Activated CD4-positive, alpha-beta memory T cell treated with anti-CD3 and anti-CD28 coated beads for 36 hours (primary cell): ENCODE measurements at regions not wholly inside any gene's neighbourhood (a gene's known extent, or its start where the extent isn't known, plus 50 kb on each side); places are given as distances from the start of the nearest gene placed in this dataset.
"Not testable (repeated sequence)": the region's sequence is repeated elsewhere in the genome, so short reads cannot be mapped to it uniquely, and the experiment has no call there.

ENCODE experiments used
- CTCF ChIA-PET: fragments of 350-600 bp; sonication (Branson Sonifier 250); formaldehyde crosslinking; loops from one replicate; lab custom pipeline; 2021; ENCODE audit warnings: antibody characterized with exemption, inconsistent platforms; lab: Charles Lee
- POLR2A ChIA-PET: fragments of 350-600 bp; sonication (Branson Sonifier 250); formaldehyde crosslinking; loops from one replicate; lab custom pipeline; 2021; ENCODE audit warnings: antibody characterized with exemption; lab: Charles Lee
- DNase-seq: peaks from one replicate; pipeline ENCODE4 v3.0.0-alpha.2; 2020
- H3K27ac Mint-ChIP-seq: one replicate; pipeline ENCODE4 v1.8.0; 2021; ENCODE audit warnings: mixed read lengths
- H3K27me3 Mint-ChIP-seq: one replicate; pipeline ENCODE4 v1.8.0; 2021; ENCODE audit warnings: mixed read lengths
- H3K36me3 Mint-ChIP-seq: one replicate; pipeline ENCODE4 v1.8.0; 2021; ENCODE audit warnings: mixed read lengths
- H3K4me1 Mint-ChIP-seq: one replicate; pipeline ENCODE4 v1.8.0; 2021; ENCODE audit warnings: low read depth, mixed read lengths
- H3K4me3 Mint-ChIP-seq: one replicate; pipeline ENCODE4 v1.8.0; 2021; ENCODE audit warnings: mild to moderate bottlenecking, mixed read lengths
- H3K9me3 Mint-ChIP-seq: one replicate; pipeline ENCODE4 v1.8.0; 2021; ENCODE audit warnings: mixed read lengths
- intact Hi-C: fragments of 100-400 bp; cut with micrococcal nuclease; formaldehyde crosslinking; loops from one replicate; pipeline ENCODE4 v1.15.1; 2023

DNA sequence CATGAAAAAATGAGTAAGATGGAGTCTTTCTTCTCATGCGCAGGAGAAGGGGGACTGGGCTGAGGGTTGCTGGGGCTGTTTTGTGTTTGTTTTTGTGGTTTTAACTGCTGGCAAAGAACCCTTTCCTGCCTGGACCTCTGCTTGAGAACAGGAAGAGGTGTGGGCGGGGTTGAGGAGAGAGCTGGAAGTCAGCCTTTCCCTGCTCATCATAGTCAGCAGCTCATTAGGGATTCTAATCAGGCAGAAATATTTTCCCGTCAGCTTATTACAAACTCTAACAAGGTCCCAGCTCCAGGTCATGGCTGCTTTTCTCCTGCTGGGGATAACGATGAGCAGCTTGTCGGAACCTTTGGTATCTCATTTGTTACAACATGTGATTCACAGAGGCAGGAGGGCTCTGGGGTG is 185.0 kb upstream of the NRXN3 start:
- Mint-ChIP-seq H3K9me3 (no peaks in the 10 kb centered on the region), H3K4me1 (peaks cover 5% of the 10 kb centered on the region), H3K36me3 (no peaks in the 10 kb centered on the region), H3K27ac (no peak overlapping the region), H3K27me3 (peaks cover 11% of the 10 kb centered on the region), H3K4me3 (no peak overlapping the region)
- ChIA-PET POLR2A (no interaction called here), CTCF (no interaction called here)
- intact Hi-C loops = no loop called here
- no peak for DNase-seq

- peaks cover 2% of the 10 kb centered on the region for H3K27me3 Mint-ChIP-seq
- POLR2A ChIA-PET = no interaction called here
Observed at GRCh38 chr14:77986773-77987172, 183.4 kb upstream of the NRXN3 start.

GRCh38 chr14:77988096-77988870 is 181.9 kb upstream of the NRXN3 start:
- Mint-ChIP-seq H3K27me3 (peaks cover 2% of the 10 kb centered on the region), H3K4me3 (no peak overlapping the region), H3K36me3 (no peaks in the 10 kb centered on the region), H3K27ac (no peak overlapping the region), H3K9me3 (no peaks in the 10 kb centered on the region), H3K4me1 (no peaks in the 10 kb centered on the region)
- CTCF ChIA-PET = no interaction called here
- POLR2A ChIA-PET = no interaction called here
- DNase-seq = no peak
- intact Hi-C loops = no loop called here

More at GRCh38 chr14:77986773-77987172, 183.4 kb upstream of the NRXN3 start:
- no peak for DNase-seq
- Mint-ChIP-seq H3K4me3 (no peak overlapping the region), H3K9me3 (no peaks in the 10 kb centered on the region), H3K36me3 (no peaks in the 10 kb centered on the region), H3K4me1 (no peaks in the 10 kb centered on the region), H3K27ac (no peak overlapping the region)
- intact Hi-C loops = no loop called here
- CTCF ChIA-PET = no interaction called here

- CTCF ChIA-PET = no interaction called here
- POLR2A ChIA-PET = no interaction called here
- intact Hi-C loops = no loop called here
Observed at GRCh38 chr14:77988970-77989369, 181.2 kb upstream of the NRXN3 start.

DNA sequence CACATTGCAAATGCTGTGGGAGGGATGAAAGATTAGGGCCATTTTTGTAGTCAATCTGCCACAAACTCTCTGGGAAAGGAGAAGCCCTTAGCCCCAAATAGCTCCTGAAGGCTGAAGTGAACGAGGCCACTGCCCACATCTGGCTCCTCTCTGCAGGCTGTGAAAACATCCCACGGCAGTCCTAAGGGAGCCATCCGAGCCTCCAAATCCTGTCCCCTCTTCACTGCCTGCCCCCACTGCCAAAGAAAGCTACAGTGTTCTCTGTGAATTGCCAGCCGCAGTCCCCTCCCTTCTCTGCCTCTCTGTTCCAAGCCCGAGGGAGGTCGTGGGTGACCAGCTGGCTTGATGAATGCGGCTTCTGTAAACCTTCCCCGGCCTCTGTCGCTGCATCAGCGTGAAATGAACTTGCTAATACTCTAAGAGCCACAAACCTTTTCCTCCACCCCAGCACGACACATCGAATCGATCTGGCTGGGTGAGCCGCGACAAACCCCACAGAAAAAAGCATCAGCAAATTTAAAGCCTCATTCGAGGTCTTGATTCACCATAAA is 180.7 kb upstream of the NRXN3 start:
- H3K9me3 Mint-ChIP-seq = no peaks in the 10 kb centered on the region
- peaks cover under 1% of the 10 kb centered on the region for H3K27me3 Mint-ChIP-seq
- H3K4me3 Mint-ChIP-seq = no peak overlapping the region
- ChIA-PET CTCF (no interaction called here), POLR2A (no interaction called here)
- no peaks in the 10 kb centered on the region for H3K36me3 Mint-ChIP-seq
- intact Hi-C loops = no loop called here
- H3K27ac Mint-ChIP-seq = no peak overlapping the region
- no peak for DNase-seq
- H3K4me1 Mint-ChIP-seq = no peaks in the 10 kb centered on the region

More at GRCh38 chr14:77988970-77989369, 181.2 kb upstream of the NRXN3 start:
- no peak overlapping the region for H3K27ac Mint-ChIP-seq
- H3K36me3 Mint-ChIP-seq = no peaks in the 10 kb centered on the region
- H3K9me3 Mint-ChIP-seq = no peaks in the 10 kb centered on the region
- no peak for DNase-seq
- H3K4me3 Mint-ChIP-seq = no peak overlapping the region
- peaks cover 2% of the 10 kb centered on the region for H3K27me3 Mint-ChIP-seq
- no peaks in the 10 kb centered on the region for H3K4me1 Mint-ChIP-seq

DNA sequence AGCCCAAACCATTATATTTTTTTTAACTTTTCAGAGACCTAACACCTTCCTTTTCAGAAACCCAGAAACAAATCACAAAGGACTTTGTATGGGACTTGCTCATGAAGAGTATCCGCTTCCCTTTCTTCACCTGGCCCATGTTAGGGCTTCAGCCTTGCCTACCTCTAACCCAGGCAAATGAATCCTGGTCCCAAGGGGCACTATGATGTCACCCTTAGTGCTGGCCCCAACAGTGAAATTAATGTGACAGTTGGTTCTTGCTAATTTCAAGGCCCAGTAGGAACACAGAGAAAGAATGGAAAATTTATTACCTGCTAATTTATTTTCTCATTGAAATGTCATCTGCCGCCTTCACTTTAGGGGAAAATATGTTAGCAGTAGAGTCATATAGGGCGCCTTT is 179.8 kb upstream of the NRXN3 start:
- Mint-ChIP-seq H3K27ac (no peak overlapping the region), H3K36me3 (no peaks in the 10 kb centered on the region), H3K4me1 (no peaks in the 10 kb centered on the region), H3K4me3 (no peak overlapping the region), H3K27me3 (no peaks in the 10 kb centered on the region), H3K9me3 (no peaks in the 10 kb centered on the region)
- intact Hi-C loops = no loop called here
- ChIA-PET POLR2A (no interaction called here), CTCF (no interaction called here)
- no peak for DNase-seq

DNA sequence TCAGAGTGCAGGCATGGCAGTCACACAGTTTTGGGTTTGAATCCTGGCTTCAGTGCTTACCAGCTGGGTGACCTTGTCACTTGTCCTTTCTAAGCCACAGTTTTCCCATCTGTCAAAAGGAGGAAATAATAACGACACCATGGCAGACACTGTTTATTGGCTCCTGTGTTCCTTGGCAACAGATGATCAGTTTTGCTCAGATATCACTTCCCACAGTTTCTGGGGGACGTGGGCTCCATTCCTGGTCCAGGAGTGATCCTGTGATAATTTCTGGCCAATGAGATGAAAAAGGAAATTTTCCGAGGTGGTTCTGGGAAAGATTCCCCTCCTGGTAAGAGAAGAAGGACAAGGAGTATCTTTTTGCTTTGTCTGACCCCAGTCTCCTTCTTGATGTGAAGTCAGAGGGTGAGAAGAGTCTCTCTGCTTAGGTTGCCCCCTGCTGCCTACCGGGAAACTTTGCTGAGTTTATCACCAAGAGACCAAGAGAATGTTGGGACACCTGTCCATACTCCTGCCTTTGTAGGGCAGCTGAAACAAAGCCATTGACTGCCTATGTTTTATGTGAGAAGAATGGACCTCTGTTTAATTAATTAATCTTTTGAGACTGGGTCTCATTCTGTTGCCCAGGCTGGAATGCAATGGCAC is 178.9 kb upstream of the NRXN3 start:
- H3K27ac Mint-ChIP-seq = no peak overlapping the region
- ChIA-PET CTCF (no interaction called here), POLR2A (no interaction called here)
- H3K36me3 Mint-ChIP-seq = no peaks in the 10 kb centered on the region
- H3K9me3 Mint-ChIP-seq = no peaks in the 10 kb centered on the region
- no peaks in the 10 kb centered on the region for H3K27me3 Mint-ChIP-seq
- no peak for DNase-seq
- intact Hi-C loops = loop anchor here (1.0 kb wide), 1 partner anchor 129 kb away; no protein-coding TSS in a partner anchor
- no peaks in the 10 kb centered on the region for H3K4me1 Mint-ChIP-seq
- no peak overlapping the region for H3K4me3 Mint-ChIP-seq

- Mint-ChIP-seq H3K27ac (no peak overlapping the region), H3K27me3 (no peaks in the 10 kb centered on the region), H3K36me3 (peaks cover 2% of the 10 kb centered on the region), H3K4me3 (no peak overlapping the region), H3K4me1 (no peaks in the 10 kb centered on the region), H3K9me3 (peaks cover 31% of the 10 kb centered on the region)
- no peak for DNase-seq
- intact Hi-C loops = no loop called here
- ChIA-PET POLR2A (no interaction called here), CTCF (no interaction called here)
Observed at GRCh38 chr14:78005325-78005724, 164.8 kb upstream of the NRXN3 start.

GRCh38 chr14:78007160-78007559 is 163.0 kb upstream of the NRXN3 start:
- CTCF ChIA-PET = no interaction called here
- Mint-ChIP-seq H3K9me3 (peaks cover 18% of the 10 kb centered on the region), H3K4me1 (no peaks in the 10 kb centered on the region), H3K4me3 (no peak overlapping the region), H3K27ac (no peak overlapping the region), H3K36me3 (peaks cover 2% of the 10 kb centered on the region), H3K27me3 (no peaks in the 10 kb centered on the region)
- no peak for DNase-seq
- POLR2A ChIA-PET = no interaction called here
- intact Hi-C loops = no loop called here

DNA sequence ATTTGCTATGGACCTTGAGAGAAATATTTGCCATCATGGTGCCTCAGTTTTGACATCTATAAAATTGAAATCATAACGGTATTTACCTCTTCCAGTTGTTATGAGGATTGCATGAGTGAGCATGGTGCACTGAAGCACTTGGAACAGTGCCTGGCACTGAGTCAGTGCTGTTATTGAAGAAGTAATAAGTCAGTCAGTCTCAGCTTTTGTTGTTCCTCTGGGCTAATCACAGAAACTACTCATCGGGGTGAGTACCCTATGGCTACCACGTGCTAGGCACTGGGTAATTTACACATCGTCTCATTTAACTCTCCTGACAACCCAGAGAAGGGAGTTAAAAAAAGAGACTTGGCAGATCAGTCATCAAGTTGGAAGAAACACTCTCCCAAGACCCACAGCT is 159.5 kb upstream of the NRXN3 start:
- H3K36me3 Mint-ChIP-seq = no peaks in the 10 kb centered on the region
- ChIA-PET POLR2A (no interaction called here), CTCF (no interaction called here)
- no peaks in the 10 kb centered on the region for H3K27me3 Mint-ChIP-seq
- no peaks in the 10 kb centered on the region for H3K4me1 Mint-ChIP-seq
- no peak overlapping the region for H3K4me3 Mint-ChIP-seq
- no peaks in the 10 kb centered on the region for H3K9me3 Mint-ChIP-seq
- intact Hi-C loops = no loop called here
- no peak overlapping the region for H3K27ac Mint-ChIP-seq
- DNase-seq = no peak

DNA sequence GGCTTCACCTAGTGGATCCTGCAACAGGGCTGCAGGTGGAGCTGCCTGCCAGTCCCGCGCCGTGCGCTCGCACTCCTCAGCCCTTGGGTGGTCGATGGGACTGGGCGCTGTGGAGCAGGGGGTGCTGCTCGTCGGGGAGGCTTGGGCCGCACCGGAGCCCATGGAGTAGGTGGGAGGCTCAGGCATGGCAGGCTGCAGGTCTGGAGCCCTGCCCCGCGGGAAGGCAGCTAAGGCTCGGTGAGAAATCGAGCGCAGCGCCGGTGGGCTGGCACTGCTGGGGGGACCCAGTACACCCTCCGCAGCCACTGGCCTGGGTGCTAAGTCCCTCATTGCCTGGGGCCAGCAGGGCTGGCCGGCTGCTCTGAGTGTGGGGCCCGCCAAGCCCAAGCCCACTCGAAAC is 156.3 kb upstream of the NRXN3 start:
- H3K27me3 Mint-ChIP-seq, H3K4me1 Mint-ChIP-seq, H3K4me3 Mint-ChIP-seq, intact Hi-C loops, CTCF ChIA-PET, H3K36me3 Mint-ChIP-seq, H3K9me3 Mint-ChIP-seq, POLR2A ChIA-PET, DNase-seq, H3K27ac Mint-ChIP-seq: not testable (repeated sequence)

DNA sequence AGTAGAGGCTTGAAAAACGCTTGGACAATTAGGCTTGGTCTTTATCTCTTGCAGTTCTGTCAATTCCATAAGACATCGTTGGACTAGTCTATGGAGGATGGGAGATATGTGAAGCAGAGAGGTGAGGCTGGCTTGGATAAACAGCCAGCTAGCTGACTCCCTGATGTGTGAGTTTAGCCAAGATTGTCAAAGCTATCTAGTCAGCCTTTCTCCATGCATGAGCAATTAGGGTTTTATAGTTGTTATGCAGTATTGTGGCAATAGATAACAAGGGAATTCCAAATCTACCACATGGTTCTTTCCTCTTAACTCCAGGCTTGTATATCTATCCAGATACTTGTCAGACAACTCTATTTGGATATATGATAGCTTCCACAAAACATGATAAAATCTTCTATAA is 153.6 kb upstream of the NRXN3 start:
- CTCF ChIA-PET = no interaction called here
- intact Hi-C loops = no loop called here

DNA sequence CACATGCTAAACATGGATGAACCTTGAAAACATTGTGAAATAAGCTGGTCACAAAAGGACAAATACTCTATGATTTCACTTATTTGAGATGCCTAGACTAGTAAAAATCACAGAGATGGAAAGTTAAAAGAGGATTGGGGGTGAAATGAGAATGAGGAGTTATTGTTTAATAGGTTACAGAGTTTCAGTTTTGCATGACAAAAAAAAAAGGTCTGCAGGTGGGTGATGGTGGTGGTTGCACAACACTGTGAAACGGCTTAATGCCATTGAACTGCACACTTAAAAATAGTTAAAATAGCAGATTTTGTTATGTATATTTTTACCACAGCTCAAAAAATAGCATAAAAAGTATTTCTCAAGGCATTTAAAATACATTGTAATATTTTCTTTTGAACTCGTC is 151.9 kb upstream of the NRXN3 start:
- ChIA-PET POLR2A (no interaction called here), CTCF (no interaction called here)
- Mint-ChIP-seq H3K27me3 (peaks cover 4% of the 10 kb centered on the region), H3K4me3 (no peak overlapping the region), H3K36me3 (no peaks in the 10 kb centered on the region), H3K9me3 (no peaks in the 10 kb centered on the region), H3K27ac (no peak overlapping the region), H3K4me1 (no peaks in the 10 kb centered on the region)
- intact Hi-C loops = no loop called here
- no peak for DNase-seq

More for the DNA sequence above, 153.6 kb upstream of the NRXN3 start:
- POLR2A ChIA-PET = no interaction called here
- DNase-seq = no peak
- H3K4me3 Mint-ChIP-seq = no peak overlapping the region
- no peak overlapping the region for H3K27ac Mint-ChIP-seq
- no peaks in the 10 kb centered on the region for H3K9me3 Mint-ChIP-seq
- H3K4me1 Mint-ChIP-seq = no peaks in the 10 kb centered on the region
- no peaks in the 10 kb centered on the region for H3K36me3 Mint-ChIP-seq
- peaks cover 2% of the 10 kb centered on the region for H3K27me3 Mint-ChIP-seq
